CD4-positive, alpha-beta T cell (primary cell): ENCODE measurements at regions not wholly inside any gene's neighbourhood (a gene's known extent, or its start where the extent isn't known, plus 50 kb on each side); places are given as distances from the start of the nearest gene placed in this dataset.
"Not testable (repeated sequence)": the region's sequence is repeated elsewhere in the genome, so short reads cannot be mapped to it uniquely, and the experiment has no call there.

Experiments used
- ATAC-seq: fragments of 200-7000 bp; cut with Tn5 transposase; one replicate; pipeline ENCODE4 v1.10.0; 2022; ENCODE audit warnings: mild to moderate bottlenecking; ENCODE audit not compliant: poor library complexity
- CTCF ChIA-PET: fragments of 350-600 bp; sonication (Branson Sonifier 250); formaldehyde crosslinking; loops from one replicate; lab custom pipeline; 2021; ENCODE audit warnings: antibody characterized with exemption, inconsistent platforms; lab: Charles Lee
- POLR2A ChIA-PET: fragments of 350-600 bp; sonication (Branson Sonifier 250); formaldehyde crosslinking; loops from one replicate; lab custom pipeline; 2021; ENCODE audit warnings: antibody characterized with exemption, inconsistent platforms; lab: Charles Lee
- DNase-seq, 14 experiments: peaks; one replicate each; pipeline ENCODE4 v3.0.0-alpha.2; 2013 to 2020; ENCODE audit warnings: mixed read lengths in 2 of 14
- H3K27ac ChIP-seq, 2 donors: one replicate each; pipeline versions ENCODE4 v1.5.1 to v1.7.0; 2013; ENCODE audit warnings: low read length in 2 of 2, low read depth in 1 of 2, mild to moderate bottlenecking in 1 of 2
- H3K27me3 ChIP-seq, 2 experiments: 1 replicate in 1 of 2; 2 replicates in 1 of 2; pipeline versions ENCODE4 v1.6.1 to v1.7.0; 2013; ENCODE audit warnings: low read length in 2 of 2, control low read depth in 1 of 2, mild to moderate bottlenecking in 1 of 2, moderate library complexity in 1 of 2; ENCODE audit not compliant: insufficient read depth in 2 of 2, control insufficient read depth in 1 of 2
- H3K36me3 ChIP-seq: one replicate; pipeline ENCODE4 v1.6.1; 2013; ENCODE audit warnings: low read length, control low read depth; ENCODE audit not compliant: insufficient read depth
- H3K4me1 ChIP-seq: one replicate; pipeline ENCODE4 v1.6.1; 2013; ENCODE audit warnings: low read length, control low read depth; ENCODE audit not compliant: insufficient read depth
- H3K4me3 ChIP-seq: one replicate; pipeline ENCODE4 v1.5.1; 2013; ENCODE audit warnings: mild to moderate bottlenecking, low read length, moderate library complexity
- H3K9me3 ChIP-seq, 2 experiments: 1 replicate in 1 of 2; 2 replicates in 1 of 2; pipeline versions ENCODE4 v1.6.1 to v1.7.0; 2013; ENCODE audit warnings: low read length in 2 of 2, mild to moderate bottlenecking in 2 of 2, control low read depth in 1 of 2, moderate library complexity in 1 of 2; ENCODE audit not compliant: control insufficient read depth in 1 of 2, insufficient read depth in 1 of 2
- H3K27ac Mint-ChIP-seq: one replicate; pipeline ENCODE4 v1.8.0; 2020; ENCODE audit warnings: mixed read lengths
- H3K27me3 Mint-ChIP-seq: one replicate; pipeline ENCODE4 v1.8.0; 2021; ENCODE audit warnings: mixed read lengths
- H3K36me3 Mint-ChIP-seq: one replicate; pipeline ENCODE4 v1.8.0; 2021; ENCODE audit warnings: low read depth, mixed read lengths
- H3K4me1 Mint-ChIP-seq: one replicate; pipeline ENCODE4 v1.8.0; 2021; ENCODE audit warnings: low read depth, mixed read lengths
- H3K4me3 Mint-ChIP-seq: one replicate; pipeline ENCODE4 v1.8.0; 2020; ENCODE audit warnings: mild to moderate bottlenecking, mixed read lengths
- H3K9me3 Mint-ChIP-seq: one replicate; pipeline ENCODE4 v1.8.0; 2020; ENCODE audit warnings: mixed read lengths
- CTCF ChIP-seq: fragments of 200-600 bp; IDR thresholded peaks from one replicate; pipeline ENCODE4 v1.8.0; 2022; ENCODE audit warnings: antibody characterized with exemption, mild to moderate bottlenecking
- intact Hi-C, 2 experiments: fragments of 100-400 bp; cut with DNase I in 1 of 2; cut with micrococcal nuclease in 1 of 2; formaldehyde crosslinking; loops; one replicate each; pipeline versions ENCODE4 v1.15.1 to v1.9.0; 2023 to 2025; cut with DNase I, micrococcal nuclease

DNA sequence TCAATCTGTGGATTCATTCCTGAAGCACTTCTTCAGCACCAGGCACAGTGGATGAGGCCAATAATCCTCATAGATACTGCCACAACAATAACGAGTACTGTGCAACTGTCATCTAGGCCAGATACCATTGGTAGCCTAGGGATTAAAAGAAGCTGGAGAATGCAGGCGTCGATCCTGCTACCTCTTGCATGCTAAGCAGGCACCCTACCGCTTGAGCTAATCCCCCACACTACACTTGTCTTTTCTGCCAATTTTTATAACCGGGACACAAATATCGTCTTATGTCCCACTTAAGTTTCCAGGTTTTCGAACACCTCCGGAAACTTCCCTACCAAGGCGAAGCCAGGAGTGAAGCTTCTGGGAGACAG, 90.2 kb upstream of the ZNF322 start:
- POLR2A ChIA-PET, CTCF ChIA-PET, H3K36me3 ChIP-seq, ATAC-seq, DNase-seq, H3K27ac ChIP-seq, H3K27ac Mint-ChIP-seq, intact Hi-C loops, H3K4me3 Mint-ChIP-seq, H3K4me1 ChIP-seq, H3K4me3 ChIP-seq: not testable (repeated sequence)
- Mint-ChIP-seq H3K4me1 (peaks cover 17% of the 10 kb centered on the region), H3K27me3 (peaks cover 73% of the 10 kb centered on the region), H3K9me3 (peaks cover 25% of the 10 kb centered on the region), H3K36me3 (peaks cover 19% of the 10 kb centered on the region)
- H3K9me3 ChIP-seq, result peaks cover 3 to 19% of the 10 kb centered on the region in 2 experiments
- H3K27me3 ChIP-seq, result peaks cover 14 to 30% of the 10 kb centered on the region in 2 experiments

DNA sequence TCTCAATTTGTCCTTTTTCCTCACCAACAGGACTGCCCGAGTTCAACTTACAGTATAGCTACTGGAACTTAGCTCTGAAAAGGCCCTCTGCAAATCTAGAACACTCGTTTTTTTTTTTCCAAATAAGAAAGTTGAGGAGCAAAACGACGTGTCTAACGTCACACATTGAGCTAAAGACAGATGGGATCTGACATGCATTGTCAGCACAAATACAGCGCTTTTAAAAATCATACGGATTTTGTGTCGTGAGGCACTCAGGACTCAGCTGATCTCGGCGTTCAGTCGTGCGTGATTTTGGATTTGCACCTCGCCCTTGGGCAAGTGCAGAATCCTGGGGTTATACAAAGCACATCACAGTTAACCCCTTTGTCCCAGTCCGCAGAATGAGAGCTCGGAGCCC, 94.7 kb upstream of the ZNF322 start:
- Histone ChIP-seq H3K4me3 (no peak overlapping the region), H3K27me3 (peaks cover 20 to 34% of the 10 kb centered on the region in 2 experiments), H3K9me3 (peaks cover 3 to 13% of the 10 kb centered on the region in 2 experiments), H3K27ac (no peak overlapping the region), H3K4me1 (no peaks in the 10 kb centered on the region), H3K36me3 (no peaks in the 10 kb centered on the region)
- intact Hi-C loops, result no loop called here
- H3K27me3 Mint-ChIP-seq, result peaks cover 67% of the 10 kb centered on the region
- ChIA-PET POLR2A (no interaction called here), CTCF (no interaction called here)
- no peak overlapping the region for H3K4me3 Mint-ChIP-seq
- TF ChIP-seq CTCF, result no peak
- H3K4me1 Mint-ChIP-seq, result peaks cover 21% of the 10 kb centered on the region
- DNase-seq (peak in 1 of 14 experiments; percentile 6), ATAC-seq (no peak)
- peaks cover 23% of the 10 kb centered on the region for H3K36me3 Mint-ChIP-seq
- peak overlapping the region; percentile 68 for H3K27ac Mint-ChIP-seq
- peaks cover 21% of the 10 kb centered on the region for H3K9me3 Mint-ChIP-seq

DNA sequence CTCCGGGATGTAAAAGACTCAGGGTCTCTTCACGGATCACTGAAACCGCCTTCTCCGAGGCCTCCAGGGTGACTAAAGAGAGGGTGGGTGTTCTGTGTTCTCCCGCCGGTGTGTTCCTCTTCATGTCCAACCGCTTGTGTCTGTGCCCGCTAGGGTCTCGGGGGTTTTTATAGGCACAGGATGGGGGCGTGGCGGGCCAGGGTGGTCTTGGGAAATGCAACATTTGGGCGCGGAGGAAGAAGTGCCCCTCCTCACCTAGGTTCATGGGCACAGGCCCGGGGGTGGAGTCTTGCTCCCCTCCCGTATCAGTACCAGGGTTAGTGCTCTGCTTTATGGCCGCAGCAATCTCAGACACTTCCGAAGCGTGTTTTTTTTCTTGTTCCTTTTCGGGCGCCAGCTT, 95.3 kb upstream of the ZNF322 start:
- CTCF ChIA-PET, H3K27ac ChIP-seq, intact Hi-C loops, H3K4me3 ChIP-seq, H3K4me1 ChIP-seq, ATAC-seq, H3K36me3 ChIP-seq: not testable (repeated sequence)
- Mint-ChIP-seq H3K27ac (peak overlapping the region; percentile 68), H3K4me1 (peaks cover 15% of the 10 kb centered on the region), H3K27me3 (peaks cover 67% of the 10 kb centered on the region), H3K9me3 (peaks cover 20% of the 10 kb centered on the region), H3K36me3 (peaks cover 23% of the 10 kb centered on the region), H3K4me3 (peak overlapping the region; percentile 13)
- POLR2A ChIA-PET, result interaction anchor here (0.6 kb wide), 1 partner anchor 914 kb away, joined by 3 read pairs; no protein-coding TSS in a partner anchor
- peak in 1 of 14 experiments; percentile 8 for DNase-seq
- H3K9me3 ChIP-seq, result peaks cover 3 to 10% of the 10 kb centered on the region in 2 experiments
- peaks cover 20 to 32% of the 10 kb centered on the region in 2 experiments for H3K27me3 ChIP-seq

GRCh38 chr6:26756067-26756805, 96.7 kb upstream of the ZNF322 start:
- H3K4me3 ChIP-seq, intact Hi-C loops, H3K27ac ChIP-seq, H3K4me1 ChIP-seq, H3K36me3 ChIP-seq, POLR2A ChIA-PET, ATAC-seq, DNase-seq: not testable (repeated sequence)
- Mint-ChIP-seq H3K27ac (peak overlapping the region; percentile 65), H3K4me3 (peak overlapping the region; percentile 46), H3K27me3 (peaks cover 67% of the 10 kb centered on the region), H3K9me3 (peaks cover 16% of the 10 kb centered on the region), H3K36me3 (peaks cover 23% of the 10 kb centered on the region), H3K4me1 (peaks cover 10% of the 10 kb centered on the region)
- H3K9me3 ChIP-seq, result peaks cover 3 to 10% of the 10 kb centered on the region in 2 experiments
- H3K27me3 ChIP-seq, result peaks cover 20 to 30% of the 10 kb centered on the region in 2 experiments
- CTCF ChIA-PET, result interaction anchor here (0.5 kb wide), 1 partner anchor 733 kb away, joined by 4 read pairs; no protein-coding TSS in a partner anchor

- H3K9me3 Mint-ChIP-seq, ATAC-seq, DNase-seq, H3K4me3 Mint-ChIP-seq, H3K27ac Mint-ChIP-seq, H3K4me1 Mint-ChIP-seq, intact Hi-C loops, H3K9me3 ChIP-seq, POLR2A ChIA-PET, CTCF ChIA-PET, H3K36me3 ChIP-seq, H3K36me3 Mint-ChIP-seq, H3K27me3 ChIP-seq, H3K4me3 ChIP-seq, H3K27ac ChIP-seq, H3K4me1 ChIP-seq, H3K27me3 Mint-ChIP-seq: not testable (repeated sequence)
Measured at GRCh38 chr6:26766203-26766902, 106.8 kb upstream of the ZNF322 start.

GRCh38 chr6:26770941-26771666, 111.6 kb upstream of the ZNF322 start:
- intact Hi-C loops, DNase-seq, H3K4me3 Mint-ChIP-seq, H3K9me3 ChIP-seq, H3K36me3 Mint-ChIP-seq, H3K27me3 Mint-ChIP-seq, H3K27ac ChIP-seq, H3K4me1 Mint-ChIP-seq, CTCF ChIA-PET, H3K4me3 ChIP-seq, H3K4me1 ChIP-seq, H3K27me3 ChIP-seq, POLR2A ChIA-PET, H3K9me3 Mint-ChIP-seq, H3K27ac Mint-ChIP-seq, H3K36me3 ChIP-seq, ATAC-seq: not testable (repeated sequence)
